ENCODE measurements at regions not wholly inside any gene's neighbourhood (a gene's known extent, or its start where the extent isn't known, plus 50 kb on each side); places are given as distances from the start of the nearest gene placed in this dataset.

DNA sequence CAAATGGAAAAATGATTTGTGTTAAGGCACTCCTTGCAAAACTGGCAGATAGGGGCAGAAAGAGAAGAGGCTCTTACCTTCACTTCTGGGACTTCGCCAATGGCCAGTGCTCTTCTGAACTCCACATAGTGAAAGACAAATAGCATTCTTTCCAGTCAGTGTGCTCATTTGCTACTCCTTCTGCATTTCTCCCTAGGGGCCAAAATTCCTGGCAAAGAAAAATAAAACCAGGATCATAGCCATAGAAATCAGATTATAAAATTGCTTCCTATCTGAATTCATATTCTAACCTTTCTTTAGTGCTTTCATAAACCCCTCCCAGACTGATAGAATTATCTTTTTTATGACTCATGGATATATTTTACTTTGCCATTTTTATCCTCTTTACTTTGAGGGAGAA, 56.9 kb upstream of the PELI1 start:
- Histone ChIP-seq H3K79me2 (ENCODE audit: control insufficient read depth in 1 of 2, insufficient read depth in 2 of 2, low read length in 2 of 2) (no peaks in the 10 kb centered on the region), H3K4me1 (replicated peaks in 1 of 4; ENCODE audit: control insufficient read depth in 3 of 4, insufficient read depth in 4 of 4, low read length in 3 of 4) (peaks cover 6 to 14% (median 9%) of the 10 kb centered on the region in 4 experiments; a peak in 5 of 7 replicates), H3K23me2 (ENCODE audit: low read depth, low read length) (no peaks in the 10 kb centered on the region), H2BK20ac (ENCODE audit: low read length) (no peak overlapping the region), H2BK5ac (ENCODE audit: low read depth, low read length) (no peak overlapping the region), H2BK120ac (replicated peaks; ENCODE audit: low read depth, low read length) (no peak overlapping the region), H3K23ac (ENCODE audit: insufficient read length) (no peak overlapping the region), H3K36me3 (ENCODE audit: control insufficient read depth in 2 of 4, insufficient read depth in 4 of 4, low read length in 3 of 4) (no peaks in the 10 kb centered on the region), H4K20me1 (replicated peaks in 1 of 2; ENCODE audit: control insufficient read depth in 1 of 2, insufficient read depth in 2 of 2, low read length in 2 of 2) (no peaks in the 10 kb centered on the region), H4K5ac (ENCODE audit: insufficient read length, low read depth, low read length) (no peak overlapping the region), H3K27me3 (replicated peaks in 1 of 4; ENCODE audit: control insufficient read depth in 3 of 4, extremely low read depth in 1 of 4, insufficient read depth in 3 of 4, low read length in 3 of 4) (no peaks in the 10 kb centered on the region), H3K9me3 (ENCODE audit: insufficient read depth in 2 of 2, low read depth in 1 of 2, low read length in 1 of 2) (no peaks in the 10 kb centered on the region), H3K18ac (ENCODE audit: extremely low read depth, low read length) (no peak overlapping the region), H3K56ac (replicated peaks; ENCODE audit: insufficient read length, low read depth, low read length) (no peak overlapping the region), H2BK12ac (ENCODE audit: low read depth, low read length) (no peak overlapping the region), H4K8ac (ENCODE audit: extremely low read depth, insufficient read depth, low read length) (no peak overlapping the region), H3K14ac (ENCODE audit: insufficient read length) (no peak overlapping the region), H2BK15ac (ENCODE audit: low read length) (no peak overlapping the region; the same call in 1 of the 2 replicates), H3K4ac (replicated peaks; ENCODE audit: insufficient read length, low read depth, low read length) (no peak overlapping the region), H3K27ac (ENCODE audit: low read depth, low read length) (no peak overlapping the region), H2AK5ac (ENCODE audit: low read depth, low read length) (no peak overlapping the region), H4K91ac (replicated peaks; ENCODE audit: insufficient read length, low read length) (no peak overlapping the region), H2AFZ (ENCODE audit: low read length) (no peak overlapping the region), H3K9ac (replicated peaks in 1 of 4; ENCODE audit: extremely low read depth in 1 of 4, low read depth in 3 of 4, low read length in 3 of 4) (no peak overlapping the region), H3K79me1 (ENCODE audit: low read depth, low read length) (no peaks in the 10 kb centered on the region), H3K4me3 (ENCODE audit: extremely low read depth in 1 of 4, insufficient read depth in 2 of 4, low read depth in 3 of 4, low read length in 4 of 4) (no peak overlapping the region), H3K4me2 (ENCODE audit: insufficient read depth in 1 of 2, low read depth in 2 of 2, low read length in 2 of 2) (no peak overlapping the region)
- TF ChIP-seq ZNF274 (IDR thresholded peaks at IDR 0.05; ENCODE audit: borderline replicate concordance, extremely low read depth, low read length) (no peak), RBBP5 (IDR thresholded peaks at IDR 0.05; ENCODE audit: borderline replicate concordance, low read depth, low read length) (no peak), RNF2 (IDR thresholded peaks at IDR 0.05; ENCODE audit: borderline replicate concordance, low read depth, low read length, missing control alignments, poor library complexity, severe bottlenecking) (no peak), FOSL1 (IDR thresholded peaks at IDR 0.05; ENCODE audit: insufficient read depth, low read depth, low read length) (no peak), CHD2 (IDR thresholded peaks at IDR 0.05; ENCODE audit: low read length) (no peak), TCF12 (IDR thresholded peaks at IDR 0.05; ENCODE audit: low read depth, low read length) (no peak), HDAC2 (IDR thresholded peaks at IDR 0.05; ENCODE audit: borderline replicate concordance in 1 of 2, low read depth in 2 of 2, low read length in 2 of 2) (no peak), RAD21 (IDR thresholded peaks at IDR 0.05 in 1 of 2, conservative IDR thresholded peaks at IDR 0.05 in 1 of 2; ENCODE audit: low read depth in 2 of 2, low read length in 2 of 2) (no peak), CTBP2 (IDR thresholded peaks at IDR 0.05; ENCODE audit: borderline replicate concordance, insufficient read depth, insufficient read length, low read length) (no peak), SP4 (IDR thresholded peaks at IDR 0.05; ENCODE audit: low read length) (no peak), BRCA1 (IDR thresholded peaks at IDR 0.05; ENCODE audit: low read depth, low read length) (no peak)
- TF ChIP-seq, protein P1, sequence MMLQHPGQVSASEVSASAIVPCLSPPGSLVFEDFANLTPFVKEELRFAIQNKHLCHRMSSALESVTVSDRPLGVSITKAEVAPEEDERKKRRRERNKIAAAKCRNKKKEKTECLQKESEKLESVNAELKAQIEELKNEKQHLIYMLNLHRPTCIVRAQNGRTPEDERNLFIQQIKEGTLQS (IDR thresholded peaks at IDR 0.05; ENCODE audit: insufficient read depth, low read depth, low read length), result no peak
- 77% methylated on average over 1 of the region's 1 CpG; no CpG with 5 or more reads in 1 of the 2 experiments for WGBS, 2 experiments (ENCODE audit: extremely low coverage in 1 of 2, insufficient coverage in 1 of 2, insufficient read length in 1 of 2, insufficient replicate concordance in 2 of 2, low coverage in 1 of 2, low lambda C conversion rate in 2 of 2, missing lambda C conversion rate in 1 of 2)
- FAIRE-seq (no peak), DNase-seq (ENCODE audit: low read depth in 1 of 2, low spot score in 2 of 2) (no peak)
- ChIA-PET CTCF (ENCODE audit: partially characterized antibody) (no interaction called here), POLR2A (ENCODE audit: partially characterized antibody) (no interaction called here)

All from H1 (cell line).